SW480 (cell line): ENCODE measurements at regions not wholly inside any gene's neighbourhood (a gene's known extent, or its start where the extent isn't known, plus 50 kb on each side); places are given as distances from the start of the nearest gene placed in this dataset.
"Not testable (repeated sequence)": the region's sequence is repeated elsewhere in the genome, so short reads cannot be mapped to it uniquely, and the experiment has no call there.

Experiments used
- DNase-seq: peaks from one replicate; pipeline ENCODE4 v3.0.0-alpha.2; 2016; ENCODE audit warnings: low spot score

- DNase-seq = no peak
Observed at GRCh38 chr9:714675-715074, 126.8 kb upstream of the DMRT1 start.

GRCh38 chr9:715300-715699 is 126.2 kb upstream of the DMRT1 start:
- DNase-seq = no peak

- DNase-seq = no peak
Observed at GRCh38 chr9:715743-716400, 125.6 kb upstream of the DMRT1 start.

GRCh38 chr9:717722-718121 is 123.8 kb upstream of the DMRT1 start:
- no peak for DNase-seq

GRCh38 chr9:720239-720881 is 121.1 kb upstream of the DMRT1 start:
- DNase-seq = no peak

GRCh38 chr9:722388-722980 is 119.0 kb upstream of the DMRT1 start:
- no peak for DNase-seq

GRCh38 chr9:724461-724860 is 117.0 kb upstream of the DMRT1 start:
- DNase-seq = not testable (repeated sequence)

GRCh38 chr9:726005-726404 is 115.5 kb upstream of the DMRT1 start:
- DNase-seq = peak; percentile 13

- no peak for DNase-seq
Observed at GRCh38 chr9:727767-728166, 113.7 kb upstream of the DMRT1 start.

GRCh38 chr9:728535-728934 is 113.0 kb upstream of the DMRT1 start:
- DNase-seq = no peak

- no peak for DNase-seq
Observed at GRCh38 chr9:731474-731873, 110.0 kb upstream of the DMRT1 start.

GRCh38 chr9:734831-735511 is 106.5 kb upstream of the DMRT1 start:
- DNase-seq = peak; percentile 69

- DNase-seq = no peak
Observed at GRCh38 chr9:737400-738120, 103.9 kb upstream of the DMRT1 start.

GRCh38 chr9:738209-738915 is 103.1 kb upstream of the DMRT1 start:
- DNase-seq = peak; percentile 62

- DNase-seq = no peak
Observed at GRCh38 chr9:739362-739761, 102.1 kb upstream of the DMRT1 start.

- no peak for DNase-seq
Observed at GRCh38 chr9:740221-740620, 101.3 kb upstream of the DMRT1 start.

- no peak for DNase-seq
Observed at GRCh38 chr9:742104-742503, 99.4 kb upstream of the DMRT1 start.

GRCh38 chr9:742914-743589 is 98.4 kb upstream of the DMRT1 start:
- no peak for DNase-seq

- DNase-seq = no peak
Observed at GRCh38 chr9:744046-744712, 97.3 kb upstream of the DMRT1 start.

GRCh38 chr9:744790-745484 is 96.6 kb upstream of the DMRT1 start:
- no peak for DNase-seq
